GM21786 (cell line): ENCODE measurements at regions not wholly inside any gene's neighbourhood (a gene's known extent, or its start where the extent isn't known, plus 50 kb on each side); places are given as distances from the start of the nearest gene placed in this dataset.

Source experiments
- ATAC-seq: cut with Tn5 transposase; IDR thresholded peaks from one replicate; pipeline ENCODE4 v1.9.1; 2021; ENCODE audit not compliant: unreplicated experiment

- ATAC-seq, result no peak
Observed at GRCh38 chr7:85733169-85733915, 546.5 kb upstream of the SEMA3D start.

DNA sequence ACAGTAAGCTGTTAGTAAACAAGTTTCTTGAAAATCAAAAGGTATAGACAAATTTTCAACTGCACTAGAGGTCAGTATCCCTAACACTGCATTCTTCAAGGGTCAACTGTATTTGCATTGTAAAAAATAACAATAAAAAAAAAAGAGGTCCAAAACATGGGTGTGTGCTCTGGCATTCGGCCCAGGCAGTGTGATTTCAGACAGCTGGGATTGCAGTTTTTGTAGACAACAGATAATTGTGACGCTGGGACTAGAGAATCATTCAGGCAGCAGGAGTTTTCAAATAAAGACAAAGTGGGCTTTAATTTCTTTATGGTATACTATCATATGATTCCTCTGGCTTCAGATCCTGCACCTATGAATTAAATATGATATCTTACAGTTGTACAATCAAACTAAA is 543.2 kb upstream of the SEMA3D start:
- no peak for ATAC-seq

- ATAC-seq, result no peak
Observed at GRCh38 chr7:85725026-85725425, 538.2 kb upstream of the SEMA3D start.

DNA sequence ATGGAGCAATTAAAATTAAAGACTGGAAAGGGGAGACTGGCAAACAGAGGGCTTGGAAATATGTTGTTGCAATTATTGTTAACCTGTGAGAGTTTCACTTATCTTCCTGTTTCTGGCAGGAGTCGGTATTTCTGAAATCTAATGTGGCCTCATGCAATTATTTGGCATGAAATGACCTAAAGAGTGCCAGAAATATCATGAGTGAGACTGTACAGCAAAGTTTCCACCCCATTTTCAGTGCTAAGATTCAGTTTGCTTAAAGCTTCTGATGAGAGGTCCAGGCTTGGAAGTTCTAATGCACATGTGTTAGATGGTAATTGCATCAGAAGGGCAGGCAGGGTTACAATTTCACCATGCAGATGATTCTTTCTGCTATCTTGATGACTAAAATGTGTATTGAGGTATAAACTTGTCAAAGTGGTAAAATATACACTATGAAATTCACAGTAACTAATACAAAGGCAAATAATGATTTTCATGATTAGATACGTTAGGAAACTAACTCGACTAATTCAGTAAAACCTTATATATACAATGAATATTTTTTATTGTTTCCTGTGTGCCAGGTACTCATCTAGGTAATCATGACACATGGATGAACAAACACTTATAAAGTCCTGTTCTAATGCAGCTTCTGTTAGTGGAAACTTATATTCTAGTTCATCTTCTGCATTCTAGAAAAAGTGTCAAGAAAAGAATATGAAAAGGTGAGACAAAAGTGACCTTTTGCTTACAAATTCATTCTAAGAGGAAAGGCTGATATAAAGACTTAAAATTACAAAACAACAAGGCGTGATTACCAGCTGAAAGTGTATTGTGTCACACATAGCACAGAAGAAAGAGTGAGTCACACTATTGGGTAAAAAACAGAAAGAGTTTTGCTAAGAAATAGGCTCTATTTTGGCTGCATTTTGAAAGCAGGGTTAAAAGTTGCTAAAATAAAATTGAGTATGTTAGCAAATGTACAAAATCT is 533.4 kb upstream of the SEMA3D start:
- no peak for ATAC-seq

DNA sequence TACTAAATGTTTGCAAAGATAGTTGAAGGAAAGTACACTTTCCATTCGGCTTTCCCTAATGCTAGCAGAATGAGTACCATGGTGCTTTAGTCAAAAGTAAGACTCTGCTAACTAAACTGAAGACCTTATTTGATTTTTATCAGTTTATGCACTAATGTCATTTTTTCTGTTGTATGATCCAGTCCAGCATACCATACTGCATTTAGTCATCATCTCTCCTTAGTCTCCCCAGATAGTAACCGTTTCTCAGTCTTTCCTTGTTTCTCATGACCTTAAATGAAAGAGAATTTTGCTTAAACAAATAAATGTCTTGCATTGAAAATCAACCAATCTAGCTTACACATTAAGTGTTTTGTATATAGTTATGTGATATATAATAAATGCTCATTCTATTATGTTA is 529.5 kb upstream of the SEMA3D start:
- no peak for ATAC-seq

GRCh38 chr7:85714951-85715350 is 528.1 kb upstream of the SEMA3D start:
- no peak for ATAC-seq

DNA sequence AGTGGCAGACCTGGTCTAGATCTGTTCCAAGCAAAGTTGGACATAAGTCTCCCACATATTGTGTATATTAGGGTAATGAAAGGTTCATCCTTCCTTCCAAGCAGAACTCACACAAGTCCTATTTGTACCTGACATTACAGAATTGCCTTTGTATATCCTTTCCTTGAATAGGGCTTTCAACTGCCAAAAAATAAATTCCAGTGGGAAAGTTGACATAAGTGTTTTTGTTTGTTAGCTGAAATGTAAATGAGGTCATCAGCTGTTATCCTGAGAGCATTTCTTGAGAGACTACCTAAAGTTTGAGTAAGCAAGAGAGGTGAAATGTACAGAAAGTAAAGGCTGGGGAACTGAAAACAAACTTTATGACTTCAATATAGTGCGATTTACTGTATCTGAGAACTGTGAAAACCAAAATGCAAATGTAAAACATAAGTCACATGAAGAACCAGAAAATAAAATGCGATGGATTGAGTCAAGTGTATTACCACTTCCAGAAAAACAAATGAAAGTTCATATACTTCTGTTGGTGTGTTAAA is 527.3 kb upstream of the SEMA3D start:
- peak; percentile 79 for ATAC-seq

GRCh38 chr7:85713171-85713570 is 526.3 kb upstream of the SEMA3D start:
- ATAC-seq, result no peak

DNA sequence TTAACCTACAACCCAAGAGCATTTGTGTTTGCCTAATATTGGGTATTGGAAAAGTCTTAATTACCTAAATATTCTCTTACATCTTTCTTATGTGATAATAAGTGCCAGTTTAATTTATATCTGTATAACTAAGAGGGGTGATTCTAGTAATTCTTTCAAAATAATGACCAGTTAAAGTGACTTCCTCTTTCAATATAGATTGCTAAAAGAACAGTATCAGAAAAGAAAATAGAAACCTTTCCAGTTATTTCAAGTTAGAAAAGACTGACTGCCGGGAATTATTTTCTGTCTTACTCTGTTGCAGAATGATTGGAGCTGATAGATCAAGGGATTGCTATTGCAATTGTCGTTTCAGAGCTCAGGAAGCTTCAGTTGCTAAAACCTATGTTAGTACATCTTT is 525.0 kb upstream of the SEMA3D start:
- ATAC-seq, result no peak

GRCh38 chr7:85710960-85711359 is 524.1 kb upstream of the SEMA3D start:
- no peak for ATAC-seq

- no peak for ATAC-seq
Observed at GRCh38 chr7:85708221-85708620, 521.4 kb upstream of the SEMA3D start.

- ATAC-seq, result no peak
Observed at GRCh38 chr7:85705076-85705475, 518.2 kb upstream of the SEMA3D start.

DNA sequence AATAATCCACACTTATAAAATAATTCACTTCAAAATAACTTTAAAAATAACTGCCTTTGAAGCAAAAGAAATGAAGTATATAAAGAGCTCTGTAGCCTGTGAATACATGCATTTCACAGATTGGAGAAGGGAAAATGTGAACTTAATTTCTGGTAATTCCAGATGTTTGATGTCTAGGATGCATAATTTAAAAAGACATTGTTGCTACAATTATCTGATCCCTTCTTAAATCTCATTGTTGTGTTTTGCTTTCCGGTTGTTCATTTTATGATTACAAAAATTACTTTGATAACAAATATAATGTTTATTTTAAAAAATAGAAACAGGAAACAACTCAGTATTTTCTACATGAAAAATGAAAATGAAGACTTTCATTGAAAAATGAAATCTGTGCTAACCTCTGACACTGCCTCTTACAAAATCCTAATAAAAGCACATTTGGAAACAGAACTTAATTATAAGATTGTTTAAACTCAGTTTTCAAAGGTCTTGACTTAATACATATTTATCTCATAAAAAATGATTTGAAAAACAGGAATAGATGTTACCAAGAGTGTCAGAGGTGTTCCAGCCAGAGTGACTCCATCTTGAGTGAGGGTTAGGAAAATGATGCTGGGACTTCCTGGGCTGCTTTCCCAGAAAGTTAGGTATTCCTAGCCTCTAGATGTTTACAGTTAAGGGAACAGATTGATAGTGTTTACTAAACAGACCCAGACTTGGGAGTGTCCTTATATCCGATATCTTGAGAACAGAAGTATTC is 516.6 kb upstream of the SEMA3D start:
- ATAC-seq, result no peak

DNA sequence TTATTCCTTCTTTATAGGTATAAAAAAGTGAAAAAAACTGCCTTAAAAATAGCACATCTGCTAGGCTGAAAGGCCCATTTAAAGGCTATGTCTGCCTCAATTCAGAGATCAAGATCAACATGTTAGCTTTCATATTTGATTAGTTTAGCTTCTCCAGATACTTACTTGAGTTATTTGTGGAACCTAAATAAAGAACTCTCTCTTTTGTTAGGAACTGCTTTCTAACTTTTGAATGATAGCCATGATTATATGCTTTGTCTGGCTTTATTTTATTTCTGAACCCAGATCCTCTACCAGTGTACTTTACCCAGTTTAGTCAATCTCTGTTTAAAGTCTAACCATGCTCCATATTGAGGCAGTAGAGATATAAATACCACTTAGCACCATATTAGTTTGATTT is 515.5 kb upstream of the SEMA3D start:
- ATAC-seq, result no peak

GRCh38 chr7:85699482-85699881 is 512.6 kb upstream of the SEMA3D start:
- ATAC-seq, result no peak

DNA sequence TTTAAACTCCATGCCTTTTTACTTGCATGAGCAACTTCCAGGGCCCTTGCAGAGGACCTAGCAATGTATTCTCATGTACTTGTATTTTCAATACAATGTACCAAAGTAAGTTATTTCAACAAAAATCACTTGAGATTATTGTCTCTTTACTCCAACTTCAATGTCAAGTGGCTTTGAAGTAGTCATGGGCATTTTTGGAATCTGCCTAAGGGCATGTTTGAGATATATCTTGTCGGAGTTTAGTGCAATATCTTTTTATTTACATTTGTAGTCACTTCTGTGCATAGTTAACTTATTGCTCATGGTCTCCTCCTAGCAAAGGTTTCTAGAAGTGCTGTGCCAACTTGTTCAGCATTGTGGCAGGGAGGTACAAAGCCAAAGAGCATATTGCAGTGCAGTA is 508.7 kb upstream of the SEMA3D start:
- no peak for ATAC-seq

GRCh38 chr7:85695041-85695440 is 508.2 kb upstream of the SEMA3D start:
- no peak for ATAC-seq

- ATAC-seq, result no peak
Observed at GRCh38 chr7:85693326-85693725, 506.5 kb upstream of the SEMA3D start.

DNA sequence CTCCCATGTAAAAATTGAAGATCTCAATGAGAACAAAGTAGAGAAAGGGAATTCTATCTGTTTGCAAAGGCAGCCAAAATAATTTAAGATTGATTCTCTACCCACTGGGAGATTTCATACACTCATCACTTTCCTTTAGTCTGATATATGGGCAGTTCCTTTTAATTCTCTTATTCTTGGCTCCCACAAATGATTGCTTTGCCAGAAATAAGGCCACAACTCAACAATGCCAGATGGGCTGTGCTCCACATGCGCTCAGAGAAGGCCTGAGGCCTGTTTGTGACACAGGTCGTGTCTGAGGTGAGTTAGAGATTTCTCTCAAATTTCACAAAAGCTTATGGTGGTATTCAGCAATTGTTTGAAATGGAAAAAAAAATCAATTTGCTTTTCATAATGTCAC is 501.9 kb upstream of the SEMA3D start:
- no peak for ATAC-seq

GRCh38 chr7:85686401-85687181 is 499.7 kb upstream of the SEMA3D start:
- ATAC-seq, result no peak
